Activated T-cell treated with anti-CD3 and anti-CD28 coated beads, Interleukin-2, amount 50 U/mL, for 4 hours (primary cell): ENCODE measurements at regions not wholly inside any gene's neighbourhood (a gene's known extent, or its start where the extent isn't known, plus 50 kb on each side); places are given as distances from the start of the nearest gene placed in this dataset.
A peak's percentile ranks its signal among the peaks of the same experiment; 100 is the strongest.
"Not testable (repeated sequence)": the region's sequence is repeated elsewhere in the genome, so short reads cannot be mapped to it uniquely, and the experiment has no call there.

Experiments used
- ATAC-seq, 2 donors: fragments of 200-7000 bp; cut with Tn5 transposase; one replicate each; pipeline ENCODE4 v1.10.0; 2021
- DNase-seq: peaks from one replicate; pipeline ENCODE4 v3.0.0-alpha.2; 2020
- H3K27me3 Mint-ChIP-seq: one replicate; pipeline ENCODE4 v1.8.0; 2021; ENCODE audit warnings: low read depth, mixed read lengths
- H3K36me3 Mint-ChIP-seq: one replicate; pipeline ENCODE4 v1.8.0; 2022; ENCODE audit warnings: mixed read lengths; ENCODE audit not compliant: insufficient read depth
- H3K4me1 Mint-ChIP-seq: one replicate; pipeline ENCODE4 v1.8.0; 2021; ENCODE audit warnings: low read depth, mixed read lengths
- H3K4me3 Mint-ChIP-seq: one replicate; pipeline ENCODE4 v1.8.0; 2021; ENCODE audit warnings: mild to moderate bottlenecking, moderate library complexity, mixed read lengths
- H3K9me3 Mint-ChIP-seq: one replicate; pipeline ENCODE4 v1.8.0; 2021; ENCODE audit warnings: mixed read lengths

GRCh38 chr6:134553936-134554335, 236.0 kb upstream of the SGK1 start:
- DNase-seq, result no peak
- Mint-ChIP-seq H3K4me1 (no peaks in the 10 kb centered on the region), H3K36me3 (no peaks in the 10 kb centered on the region), H3K4me3 (no peak overlapping the region), H3K9me3 (peaks cover 3% of the 10 kb centered on the region), H3K27me3 (no peaks in the 10 kb centered on the region)
- no peak for ATAC-seq

- H3K9me3 Mint-ChIP-seq, result no peaks in the 10 kb centered on the region
- ATAC-seq, result no peak
Observed at GRCh38 chr6:134551245-134551960, 233.5 kb upstream of the SGK1 start.

GRCh38 chr6:134550604-134551003, 232.7 kb upstream of the SGK1 start:
- no peaks in the 10 kb centered on the region for H3K36me3 Mint-ChIP-seq
- H3K4me3 Mint-ChIP-seq, result no peak overlapping the region
- no peaks in the 10 kb centered on the region for H3K27me3 Mint-ChIP-seq

More at GRCh38 chr6:134551245-134551960, 233.5 kb upstream of the SGK1 start:
- Mint-ChIP-seq H3K27me3 (no peaks in the 10 kb centered on the region), H3K4me3 (no peak overlapping the region), H3K36me3 (no peaks in the 10 kb centered on the region), H3K4me1 (no peaks in the 10 kb centered on the region)
- no peak for DNase-seq

GRCh38 chr6:134549854-134550253, 231.9 kb upstream of the SGK1 start:
- Mint-ChIP-seq H3K4me1 (no peaks in the 10 kb centered on the region), H3K27me3 (no peaks in the 10 kb centered on the region), H3K4me3 (no peak overlapping the region), H3K36me3 (no peaks in the 10 kb centered on the region), H3K9me3 (no peaks in the 10 kb centered on the region)
- DNase-seq, result no peak
- ATAC-seq, result no peak

More at GRCh38 chr6:134550604-134551003, 232.7 kb upstream of the SGK1 start:
- ATAC-seq (no peak), DNase-seq (no peak)
- H3K4me1 Mint-ChIP-seq, result no peaks in the 10 kb centered on the region
- H3K9me3 Mint-ChIP-seq, result no peaks in the 10 kb centered on the region

- no peak for ATAC-seq
- DNase-seq, result no peak
- H3K9me3 Mint-ChIP-seq, result no peaks in the 10 kb centered on the region
- no peak overlapping the region for H3K4me3 Mint-ChIP-seq
- no peaks in the 10 kb centered on the region for H3K36me3 Mint-ChIP-seq
- peaks cover 8% of the 10 kb centered on the region for H3K4me1 Mint-ChIP-seq
- no peaks in the 10 kb centered on the region for H3K27me3 Mint-ChIP-seq
Observed at GRCh38 chr6:134546962-134547645, 229.2 kb upstream of the SGK1 start.

- Mint-ChIP-seq H3K4me1 (peaks cover 17% of the 10 kb centered on the region), H3K9me3 (no peaks in the 10 kb centered on the region), H3K4me3 (no peak overlapping the region), H3K36me3 (no peaks in the 10 kb centered on the region), H3K27me3 (no peaks in the 10 kb centered on the region)
- DNase-seq (no peak), ATAC-seq (no peak)
Observed at GRCh38 chr6:134544737-134545136, 226.8 kb upstream of the SGK1 start.

GRCh38 chr6:134543128-134543527, 225.2 kb upstream of the SGK1 start:
- Mint-ChIP-seq H3K4me1 (peaks cover 18% of the 10 kb centered on the region), H3K36me3 (no peaks in the 10 kb centered on the region), H3K4me3 (no peak overlapping the region), H3K27me3 (no peaks in the 10 kb centered on the region), H3K9me3 (no peaks in the 10 kb centered on the region)
- DNase-seq (no peak), ATAC-seq (peak; percentile 59 to 62)

- DNase-seq (no peak), ATAC-seq (no peak)
- Mint-ChIP-seq H3K27me3 (no peaks in the 10 kb centered on the region), H3K4me1 (peaks cover 20% of the 10 kb centered on the region), H3K4me3 (no peak overlapping the region), H3K9me3 (no peaks in the 10 kb centered on the region), H3K36me3 (no peaks in the 10 kb centered on the region)
Observed at GRCh38 chr6:134541001-134541400, 223.1 kb upstream of the SGK1 start.

- no peaks in the 10 kb centered on the region for H3K27me3 Mint-ChIP-seq
- ATAC-seq (no peak), DNase-seq (no peak)
- H3K4me3 Mint-ChIP-seq, result no peak overlapping the region
- H3K36me3 Mint-ChIP-seq, result no peaks in the 10 kb centered on the region
- H3K9me3 Mint-ChIP-seq, result no peaks in the 10 kb centered on the region
- H3K4me1 Mint-ChIP-seq, result peaks cover 24% of the 10 kb centered on the region
Observed at GRCh38 chr6:134539865-134540323, 222.0 kb upstream of the SGK1 start.

- DNase-seq, H3K4me3 Mint-ChIP-seq, H3K9me3 Mint-ChIP-seq, H3K27me3 Mint-ChIP-seq, ATAC-seq, H3K36me3 Mint-ChIP-seq: not testable (repeated sequence)
- peaks cover 24% of the 10 kb centered on the region for H3K4me1 Mint-ChIP-seq
Observed at GRCh38 chr6:134537765-134538164, 219.9 kb upstream of the SGK1 start.

GRCh38 chr6:134537146-134537555, 219.2 kb upstream of the SGK1 start:
- ATAC-seq (no peak), DNase-seq (no peak)
- H3K36me3 Mint-ChIP-seq, result no peaks in the 10 kb centered on the region
- no peaks in the 10 kb centered on the region for H3K9me3 Mint-ChIP-seq
- H3K4me1 Mint-ChIP-seq, result peaks cover 26% of the 10 kb centered on the region
- H3K4me3 Mint-ChIP-seq, result no peak overlapping the region
- H3K27me3 Mint-ChIP-seq, result no peaks in the 10 kb centered on the region

GRCh38 chr6:134535831-134536230, 217.9 kb upstream of the SGK1 start:
- Mint-ChIP-seq H3K4me3 (no peak overlapping the region), H3K4me1 (peaks cover 27% of the 10 kb centered on the region), H3K27me3 (no peaks in the 10 kb centered on the region), H3K9me3 (no peaks in the 10 kb centered on the region), H3K36me3 (no peaks in the 10 kb centered on the region)
- ATAC-seq (no peak), DNase-seq (no peak)

GRCh38 chr6:134534708-134535149, 216.8 kb upstream of the SGK1 start:
- Mint-ChIP-seq H3K4me3 (no peak overlapping the region), H3K36me3 (no peaks in the 10 kb centered on the region), H3K9me3 (no peaks in the 10 kb centered on the region), H3K27me3 (no peaks in the 10 kb centered on the region), H3K4me1 (peaks cover 22% of the 10 kb centered on the region)
- ATAC-seq, result peak; percentile 74 to 80
- no peak for DNase-seq

- no peak for ATAC-seq
- H3K36me3 Mint-ChIP-seq, result no peaks in the 10 kb centered on the region
Observed at GRCh38 chr6:134533991-134534390, 216.1 kb upstream of the SGK1 start.

More at GRCh38 chr6:134533991-134534390, 216.1 kb upstream of the SGK1 start:
- Mint-ChIP-seq H3K27me3 (no peaks in the 10 kb centered on the region), H3K9me3 (no peaks in the 10 kb centered on the region), H3K4me3 (no peak overlapping the region), H3K4me1 (peaks cover 26% of the 10 kb centered on the region)
- no peak for DNase-seq
